GM23338 (cell line): ENCODE measurements at regions not wholly inside any gene's neighbourhood (a gene's known extent, or its start where the extent isn't known, plus 50 kb on each side); places are given as distances from the start of the nearest gene placed in this dataset.

Source experiments
- ATAC-seq: fragments of 200-7000 bp; cut with Tn5 transposase; 3 replicates; pipeline ENCODE4 v1.9.1; 2020
- DNase-seq: peaks from one replicate; pipeline ENCODE4 v3.0.0-alpha.2; 2015; ENCODE audit warnings: low spot score
- H2AFZ ChIP-seq: fragments of 200-600 bp; sonication (generic); 2 replicates; pipeline ENCODE4 v1.8.0; 2016; ENCODE audit warnings: antibody characterized with exemption, mild to moderate bottlenecking, moderate library complexity
- H3F3A ChIP-seq: fragments of 200-600 bp; sonication (generic); replicated peaks from 2 replicates; pipeline ENCODE4 v1.8.0; 2017; ENCODE audit warnings: antibody characterized with exemption, mixed run types, low read depth
- H3K27ac ChIP-seq: fragments of 200-600 bp; sonication (generic); 2 replicates; pipeline ENCODE4 v1.6.1; 2016; ENCODE audit warnings: low read depth
- H3K27me3 ChIP-seq: fragments of 200-600 bp; sonication (generic); 2 replicates; pipeline ENCODE4 v1.8.0; 2016; ENCODE audit warnings: mild to moderate bottlenecking, mixed run types, moderate library complexity; ENCODE audit not compliant: insufficient read depth
- H3K36me3 ChIP-seq: fragments of 200-600 bp; sonication (generic); 2 replicates; pipeline ENCODE4 v1.8.0; 2016; ENCODE audit warnings: mild to moderate bottlenecking; ENCODE audit not compliant: insufficient read depth
- H3K4me1 ChIP-seq: fragments of 200-600 bp; sonication (generic); 2 replicates; pipeline ENCODE4 v1.8.0; 2016; ENCODE audit warnings: mild to moderate bottlenecking, moderate library complexity; ENCODE audit not compliant: insufficient read depth
- H3K4me2 ChIP-seq: fragments of 200-600 bp; sonication (generic); 2 replicates; pipeline ENCODE4 v1.7.1; 2017; ENCODE audit warnings: mixed run types
- H3K4me3 ChIP-seq: fragments of 200-600 bp; sonication (generic); 2 replicates; pipeline ENCODE4 v1.6.1; 2016; ENCODE audit warnings: mixed run types
- H3K79me2 ChIP-seq: fragments of 200-600 bp; sonication (generic); replicated peaks from 2 replicates; pipeline ENCODE4 v1.8.0; 2017; ENCODE audit warnings: mild to moderate bottlenecking; ENCODE audit not compliant: insufficient read depth
- H3K9me2 ChIP-seq: fragments of 200-600 bp; sonication (generic); 2 replicates; pipeline ENCODE4 v1.8.0; 2017; ENCODE audit not compliant: insufficient read depth
- H4K20me1 ChIP-seq: fragments of 200-600 bp; sonication (generic); replicated peaks from 2 replicates; pipeline ENCODE4 v1.8.0; 2017; ENCODE audit warnings: mild to moderate bottlenecking; ENCODE audit not compliant: insufficient read depth
- H3K27ac Mint-ChIP-seq: 2 replicates; pipeline ENCODE4 v1.8.0; 2020; ENCODE audit warnings: inconsistent platforms, mild to moderate bottlenecking, moderate library complexity, mixed read lengths
- H3K27me3 Mint-ChIP-seq: 3 replicates; pipeline ENCODE4 v1.8.0; 2022; ENCODE audit warnings: low read depth, mild to moderate bottlenecking, moderate library complexity, mixed read lengths, inconsistent platforms; ENCODE audit not compliant: insufficient read depth, poor library complexity
- H3K36me3 Mint-ChIP-seq: 3 replicates; pipeline ENCODE4 v1.8.0; 2021; ENCODE audit warnings: low read depth, mild to moderate bottlenecking, inconsistent platforms, moderate library complexity, mixed read lengths
- H3K4me1 Mint-ChIP-seq: 3 replicates; pipeline ENCODE4 v1.8.0; 2020; ENCODE audit warnings: mild to moderate bottlenecking, inconsistent platforms, mixed read lengths
- H3K4me3 Mint-ChIP-seq: 3 replicates; pipeline ENCODE4 v1.8.0; 2021; ENCODE audit warnings: moderate library complexity, mild to moderate bottlenecking, inconsistent platforms, mixed read lengths
- H3K9me3 Mint-ChIP-seq: 3 replicates; pipeline ENCODE4 v1.8.0; 2020; ENCODE audit warnings: moderate library complexity, mild to moderate bottlenecking, inconsistent platforms, mixed read lengths
- CREB1 ChIP-seq: fragments of 250-450 bp; sonication (Bioruptor Pico); IDR thresholded peaks from 2 replicates; pipeline ENCODE4 v1.5.0; 2020; ENCODE audit warnings: low read depth, mild to moderate bottlenecking, moderate library complexity
- CTCF ChIP-seq, 2 experiments: fragments of 200-600 bp in 1 of 2; sonication (generic) in 1 of 2; conservative IDR thresholded peaks; 2 replicates each; pipeline versions ENCODE4 v1.5.1 to v1.6.1; 2016 to 2017; ENCODE audit warnings: antibody characterized with exemption in 2 of 2, low read depth in 2 of 2, mild to moderate bottlenecking in 2 of 2, moderate library complexity in 1 of 2
- ETS1 ChIP-seq: IDR thresholded peaks from 2 replicates; pipeline ENCODE4 v1.6.1; 2016; ENCODE audit warnings: antibody characterized with exemption
- EZH2 ChIP-seq: fragments of 200-600 bp; sonication (generic); IDR thresholded peaks from one replicate; pipeline ENCODE4 v1.8.0; 2017; ENCODE audit warnings: antibody characterized with exemption, mild to moderate bottlenecking, low read depth; ENCODE audit not compliant: unreplicated experiment
- EZH2phosphoT487 ChIP-seq: fragments of 200-600 bp; sonication (generic); IDR thresholded peaks from one replicate; pipeline ENCODE4 v1.8.1; 2018; ENCODE audit warnings: antibody characterized with exemption; ENCODE audit not compliant: unreplicated experiment
- JUNB ChIP-seq: IDR thresholded peaks from one replicate; pipeline ENCODE4 v1.6.1; 2016; ENCODE audit warnings: antibody characterized with exemption; ENCODE audit not compliant: unreplicated experiment
- NANOG ChIP-seq: IDR thresholded peaks from 2 replicates; pipeline ENCODE4 v1.6.1; 2016; ENCODE audit warnings: antibody characterized with exemption, borderline replicate concordance
- POLR2AphosphoS5 ChIP-seq: IDR thresholded peaks from 2 replicates; pipeline ENCODE4 v1.6.1; 2016; ENCODE audit warnings: antibody characterized with exemption, low read depth
- REST ChIP-seq: IDR thresholded peaks from one replicate; pipeline ENCODE4 v1.6.1; 2018; ENCODE audit warnings: antibody characterized with exemption; ENCODE audit not compliant: unreplicated experiment
- ZNF114 ChIP-seq: fragments of 250-450 bp; sonication (Bioruptor Pico); IDR thresholded peaks from 2 replicates; pipeline ENCODE4 v1.5.0; 2020; ENCODE audit warnings: mild to moderate bottlenecking, moderate library complexity
- ZNF331 ChIP-seq: fragments of 250-450 bp; sonication (Bioruptor Pico); IDR thresholded peaks from 2 replicates; pipeline ENCODE4 v1.5.0; 2020; ENCODE audit warnings: low read depth, mild to moderate bottlenecking, moderate library complexity
- ZNF462 ChIP-seq: fragments of 250-450 bp; sonication (Bioruptor Pico); IDR thresholded peaks from 2 replicates; pipeline ENCODE4 v1.5.0; 2020; ENCODE audit warnings: mild to moderate bottlenecking, moderate library complexity

- H3K27ac Mint-ChIP-seq, result no peak overlapping the region
- Histone ChIP-seq H3K4me3 (no peak overlapping the region), H3K9me2 (peaks cover 3% of the 10 kb centered on the region; the same call in 1 of the 2 replicates), H3K27ac (no peak overlapping the region), H4K20me1 (no peaks in the 10 kb centered on the region), H2AFZ (no peak overlapping the region), H3K79me2 (no peaks in the 10 kb centered on the region), H3K27me3 (no peaks in the 10 kb centered on the region), H3F3A (no peaks in the 10 kb centered on the region), H3K4me1 (peaks cover 10% of the 10 kb centered on the region; the same call in 1 of the 2 replicates), H3K36me3 (0 out of 2 replicates have a peak, but pooled peaks cover under 1% of the 10 kb centered on the region), H3K4me2 (no peak overlapping the region)
- no peak for DNase-seq
- H3K27me3 Mint-ChIP-seq, result peaks cover 6% of the 10 kb centered on the region
- peaks cover 46% of the 10 kb centered on the region for H3K36me3 Mint-ChIP-seq
- peaks cover 44% of the 10 kb centered on the region for H3K9me3 Mint-ChIP-seq
- ATAC-seq, result no peak
- no peak overlapping the region for H3K4me3 Mint-ChIP-seq
- TF ChIP-seq JUNB (no peak), ZNF331 (no peak), POLR2AphosphoS5 (no peak), NANOG (no peak), REST (no peak), CTCF (conservative IDR thresholded peaks at IDR 0.05; ENCODE audit: low read depth in 2 of 2) (no peak), ETS1 (no peak), CREB1 (CRISPR knock-in tag) (no peak), ZNF114 (CRISPR knock-in tag) (no peak), EZH2 (no peak), ZNF462 (CRISPR knock-in tag) (no peak), EZH2phosphoT487 (no peak)
- H3K4me1 Mint-ChIP-seq, result peaks cover 13% of the 10 kb centered on the region
These were observed 60.2 kb downstream of the ADM start for GRCh38 chr11:10365045-10365444.
